ENCODE measurements at regions not wholly inside any gene's neighbourhood (a gene's known extent, or its start where the extent isn't known, plus 50 kb on each side); places are given as distances from the start of the nearest gene placed in this dataset.
"Not testable (repeated sequence)": the region's sequence is repeated elsewhere in the genome, so short reads cannot be mapped to it uniquely, and the experiment has no call there.

DNA sequence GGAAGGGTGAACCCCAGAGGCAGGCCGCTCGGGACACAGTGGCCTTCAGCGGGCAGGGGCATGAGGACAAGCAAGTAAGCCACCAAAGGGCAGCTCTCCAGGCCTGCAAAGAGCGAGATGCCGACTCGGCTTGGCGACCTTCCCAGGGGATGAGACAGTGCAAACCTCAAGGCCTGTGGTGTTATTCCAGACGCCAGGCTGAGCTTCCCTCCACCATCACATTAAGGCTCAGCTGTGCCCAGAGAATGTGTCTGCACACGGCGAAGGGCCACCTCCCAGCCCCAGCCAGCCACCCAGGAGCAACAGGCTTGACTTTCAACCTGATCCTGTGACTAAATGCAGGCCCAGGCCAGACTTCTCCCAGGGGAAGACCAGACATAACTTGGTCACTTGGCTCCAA lies 251.4 kb downstream of the SOX9 start:
- no peak for DNase-seq

- no peak for DNase-seq
These were observed 253.3 kb downstream of the SOX9 start for GRCh38 chr17:72373910-72374741.

DNA sequence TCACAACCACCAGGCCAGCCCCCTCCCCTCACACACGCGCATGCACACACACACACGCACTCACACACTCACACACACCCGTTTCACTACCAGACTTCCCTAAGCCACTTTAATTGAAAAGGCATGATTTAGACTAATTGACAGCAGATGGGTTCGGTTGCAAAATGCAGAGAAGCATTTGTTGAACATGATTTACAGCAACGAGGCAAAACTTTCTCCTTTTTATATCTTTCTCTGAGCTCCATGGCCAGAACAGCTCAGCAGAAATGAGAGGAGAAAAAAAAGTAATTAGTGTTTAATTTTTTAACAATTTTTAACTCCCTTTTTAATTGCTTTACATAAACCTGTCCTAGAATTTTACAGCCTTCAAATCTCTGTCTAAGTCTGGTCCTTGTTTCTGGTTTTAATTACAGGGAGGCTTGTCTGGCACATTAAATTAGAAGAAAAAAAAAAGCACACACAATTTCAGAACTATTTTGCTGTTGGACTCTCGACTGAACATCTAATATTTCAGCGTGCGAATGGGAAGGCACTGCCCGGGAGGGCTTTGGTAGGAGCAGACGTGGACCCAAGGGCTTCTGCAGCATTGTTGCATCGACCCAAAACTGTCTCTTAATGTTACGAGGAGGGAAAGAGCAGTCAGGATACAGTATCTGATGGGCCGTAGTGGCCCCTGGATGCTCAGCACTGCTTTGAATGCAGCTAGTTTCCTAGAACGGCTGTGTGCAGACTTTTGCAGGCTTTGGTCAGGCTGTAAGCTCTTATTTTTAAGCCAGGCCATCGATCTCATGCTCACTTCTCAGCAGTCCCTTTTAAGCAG lies 255.9 kb downstream of the SOX9 start:
- DNase-seq = no peak

DNA sequence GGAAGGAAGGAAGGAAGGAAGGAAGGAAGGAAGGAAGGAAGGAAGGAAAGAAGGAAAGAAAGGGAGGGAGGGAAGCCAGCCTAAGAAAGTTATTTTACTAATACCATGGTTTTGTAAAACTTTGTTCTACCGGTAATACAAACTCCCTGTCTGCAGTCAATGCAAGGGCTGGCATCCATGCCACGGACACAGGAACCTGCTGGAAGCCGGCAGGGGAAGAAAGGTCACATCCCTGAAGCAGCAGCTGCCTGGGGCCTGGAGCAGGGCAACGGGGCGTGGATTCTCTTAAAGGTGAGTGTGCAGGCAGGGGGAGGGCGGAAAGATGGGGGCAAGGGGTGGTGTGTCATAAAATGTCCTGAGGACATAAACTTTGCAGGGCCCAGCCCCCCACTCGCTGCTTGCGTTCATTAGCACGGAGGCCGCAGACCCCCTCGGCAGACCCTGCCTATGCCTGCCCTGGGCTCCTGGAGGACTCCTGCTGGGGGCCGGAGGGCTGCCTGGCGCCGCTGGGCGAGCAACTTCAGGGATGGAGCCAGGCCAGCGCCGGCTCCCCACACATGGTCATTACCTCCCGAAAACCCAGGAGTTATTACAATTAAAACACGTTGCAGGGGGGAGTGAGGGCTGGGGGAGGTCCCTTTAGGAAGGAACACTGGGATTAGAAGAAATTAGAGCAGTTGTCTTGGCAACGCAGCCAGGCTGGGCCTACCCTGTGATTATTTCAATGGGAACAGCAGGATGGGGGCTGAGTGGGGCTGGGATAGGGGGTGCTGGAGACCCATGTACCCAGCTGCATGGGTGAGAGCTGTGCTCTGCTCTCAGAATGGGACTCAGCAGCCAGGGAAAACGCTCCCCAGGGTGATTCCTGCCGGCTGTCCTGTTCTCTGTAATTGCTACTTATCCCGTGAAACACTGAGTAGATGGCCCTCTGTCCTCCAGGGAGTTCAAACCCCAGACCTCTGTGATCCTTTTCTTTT lies 257.9 kb downstream of the SOX9 start:
- DNase-seq = peak; percentile 89

GRCh38 chr17:72379516-72379915 lies 258.7 kb downstream of the SOX9 start:
- no peak for DNase-seq

DNA sequence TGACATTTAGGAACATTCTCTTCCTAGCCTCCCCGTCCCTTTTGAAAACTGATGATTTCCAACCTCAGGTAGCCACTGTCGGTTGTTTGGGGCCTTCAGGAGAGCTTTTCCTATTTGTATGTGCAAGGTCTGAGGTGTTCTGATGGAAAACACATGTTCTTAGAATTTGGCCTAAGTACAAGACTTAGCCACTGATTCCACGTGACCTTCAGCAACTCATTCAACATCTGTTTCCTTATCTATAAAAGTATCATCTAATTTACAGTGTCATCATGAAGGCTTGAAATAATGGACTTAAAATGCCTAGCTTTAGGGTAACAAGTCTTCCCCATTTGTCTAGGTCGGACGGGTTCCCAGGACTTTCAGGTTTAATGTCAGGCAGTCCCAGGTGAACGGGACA lies 259.3 kb downstream of the SOX9 start:
- no peak for DNase-seq

DNA sequence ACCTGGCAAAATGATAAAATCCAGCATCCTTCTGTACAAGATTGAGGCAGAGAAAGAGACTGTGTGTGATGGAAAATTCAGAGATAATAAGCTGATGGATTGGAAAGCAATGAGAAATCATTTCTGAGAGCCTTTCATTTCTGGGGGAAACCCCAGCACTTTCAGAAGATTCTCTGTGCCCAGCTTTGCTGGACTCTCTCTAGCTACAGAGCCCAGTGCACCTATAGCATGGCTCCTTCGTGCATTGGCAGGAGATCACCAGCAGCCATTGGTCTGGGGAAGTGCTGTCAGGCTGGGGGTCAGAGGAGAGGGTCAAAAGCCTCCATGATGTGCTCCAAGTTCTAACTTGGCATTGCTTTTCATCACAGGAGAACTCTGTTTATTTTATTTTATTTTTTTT lies 259.9 kb downstream of the SOX9 start:
- DNase-seq = no peak

GRCh38 chr17:72381597-72382397 lies 261.0 kb downstream of the SOX9 start:
- peak; percentile 74 for DNase-seq

- no peak for DNase-seq
These were observed 262.3 kb downstream of the SOX9 start for GRCh38 chr17:72382971-72383722.

GRCh38 chr17:72385475-72385874 lies 264.7 kb downstream of the SOX9 start:
- DNase-seq = no peak

- DNase-seq = not testable (repeated sequence)
These were observed 265.4 kb downstream of the SOX9 start for GRCh38 chr17:72386173-72386572.

GRCh38 chr17:72386619-72387237 lies 265.9 kb downstream of the SOX9 start:
- peak; percentile 67 for DNase-seq

- DNase-seq = no peak
These were observed 266.7 kb downstream of the SOX9 start for GRCh38 chr17:72387487-72387886.

GRCh38 chr17:72387969-72388368 lies 267.1 kb downstream of the SOX9 start:
- DNase-seq = no peak

DNA sequence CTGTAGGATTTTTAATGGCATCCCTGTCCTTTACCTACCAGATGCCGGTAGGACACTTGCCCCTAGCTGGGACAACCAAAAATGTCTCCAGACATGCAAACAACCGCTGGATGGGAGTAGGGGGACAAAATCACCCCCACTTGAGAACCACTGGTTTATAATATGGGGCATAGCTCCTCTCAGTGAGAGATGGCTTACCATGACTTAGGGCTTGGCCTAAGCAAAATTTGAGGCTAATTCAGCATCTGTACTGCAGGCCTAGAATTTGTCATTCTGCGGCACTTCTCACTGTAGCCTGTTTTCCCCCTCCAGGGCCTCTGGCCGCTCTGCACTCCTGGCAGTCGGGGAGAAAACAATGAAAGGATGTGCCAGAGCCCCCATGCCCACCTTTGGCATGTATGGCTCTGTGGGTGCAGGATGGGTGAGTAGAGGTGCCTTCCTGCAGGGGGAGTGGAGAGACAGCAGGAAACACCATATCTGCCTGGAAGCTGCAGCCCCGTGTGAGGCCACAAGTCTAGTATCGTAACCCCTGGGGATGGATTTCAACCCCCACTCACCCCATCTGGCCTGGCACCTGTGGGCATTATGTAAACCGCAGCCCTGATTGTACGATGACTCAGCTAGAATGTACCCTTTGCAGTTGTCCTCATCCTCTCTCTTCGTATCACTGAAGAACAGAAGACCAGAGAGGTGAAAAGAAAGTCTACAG lies 268.1 kb downstream of the SOX9 start:
- DNase-seq = no peak

DNA sequence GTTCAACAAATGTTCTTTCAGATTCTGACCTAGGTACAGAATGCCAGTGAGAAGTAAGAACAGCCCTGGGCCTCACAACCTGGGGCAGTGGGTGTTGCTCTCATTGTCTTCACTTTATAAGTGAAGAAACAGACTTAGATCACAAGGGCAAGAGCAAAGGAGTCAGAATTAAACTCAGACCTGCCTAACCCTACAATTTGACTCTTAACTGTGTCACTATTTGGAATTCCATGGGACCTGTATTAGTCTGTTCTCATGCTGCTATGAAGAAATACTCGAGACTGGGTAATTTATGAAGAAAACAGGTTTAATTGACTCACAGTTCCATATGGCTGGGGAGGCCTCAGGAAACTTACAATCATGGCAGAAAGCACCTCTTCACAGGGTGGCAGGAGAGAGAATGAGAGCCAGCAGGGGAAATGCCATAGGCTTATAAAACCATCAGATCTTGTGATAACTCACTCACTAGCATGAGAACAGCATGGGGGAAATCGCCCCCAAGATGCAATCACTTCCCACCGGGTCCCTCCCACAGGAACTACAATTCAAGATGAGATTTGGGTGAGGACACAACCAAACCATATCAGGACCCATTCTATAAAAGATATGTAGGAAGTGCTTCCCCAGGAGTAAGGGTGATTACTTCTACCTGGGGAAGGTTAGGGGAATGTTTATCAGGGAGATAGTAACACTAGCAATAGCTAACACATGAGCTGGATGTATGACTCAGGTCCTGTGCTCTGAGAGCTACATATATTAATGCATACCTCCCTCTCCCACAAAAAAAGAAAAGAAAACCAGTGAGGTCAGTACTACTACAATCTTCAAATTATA lies 270.1 kb downstream of the SOX9 start:
- DNase-seq = no peak

DNA sequence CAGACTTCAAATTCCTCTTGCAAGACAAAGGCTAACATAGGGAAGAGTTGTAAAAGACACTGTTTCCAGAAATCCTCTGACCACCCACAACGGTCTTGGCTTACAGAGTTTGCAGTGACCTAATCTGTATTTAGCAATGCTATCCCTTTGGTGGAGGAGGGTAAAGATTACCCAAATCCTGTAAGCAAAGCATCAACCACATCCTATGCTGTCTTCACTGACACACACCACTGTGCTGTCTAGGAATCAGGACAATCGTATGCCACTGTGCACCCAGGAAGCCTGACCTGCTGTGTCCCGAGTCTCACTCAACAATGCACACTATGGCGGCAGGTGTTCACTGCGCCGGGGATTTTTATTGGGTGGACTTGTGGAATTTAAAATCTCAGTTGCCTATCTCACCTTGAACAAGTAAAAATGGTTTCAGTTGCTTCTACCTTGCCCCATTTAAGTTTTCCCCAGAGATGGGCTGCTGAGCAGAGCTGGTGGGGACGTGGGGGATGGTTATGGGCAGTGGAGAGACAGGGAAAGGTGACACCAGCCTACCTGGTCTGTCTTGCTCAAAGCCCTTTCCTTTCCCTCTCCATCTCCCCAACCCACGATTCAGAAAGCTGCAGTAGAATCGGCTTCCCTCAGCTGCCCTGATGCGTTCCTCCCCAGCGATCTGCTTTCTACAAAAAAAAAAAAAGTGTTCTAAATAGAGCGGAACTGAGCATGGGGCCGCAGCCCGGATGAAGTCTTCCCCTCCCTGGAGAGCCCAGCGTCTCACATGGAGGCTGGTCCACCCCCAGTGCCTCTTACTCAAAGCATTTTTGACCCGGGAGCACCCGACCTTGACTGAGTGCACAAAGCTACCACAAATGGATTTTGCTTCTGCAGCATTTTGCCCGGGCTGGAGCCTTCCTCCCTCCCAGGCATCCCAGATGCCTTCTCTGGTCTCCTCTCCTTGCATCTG lies 271.5 kb downstream of the SOX9 start:
- DNase-seq = no peak

DNA sequence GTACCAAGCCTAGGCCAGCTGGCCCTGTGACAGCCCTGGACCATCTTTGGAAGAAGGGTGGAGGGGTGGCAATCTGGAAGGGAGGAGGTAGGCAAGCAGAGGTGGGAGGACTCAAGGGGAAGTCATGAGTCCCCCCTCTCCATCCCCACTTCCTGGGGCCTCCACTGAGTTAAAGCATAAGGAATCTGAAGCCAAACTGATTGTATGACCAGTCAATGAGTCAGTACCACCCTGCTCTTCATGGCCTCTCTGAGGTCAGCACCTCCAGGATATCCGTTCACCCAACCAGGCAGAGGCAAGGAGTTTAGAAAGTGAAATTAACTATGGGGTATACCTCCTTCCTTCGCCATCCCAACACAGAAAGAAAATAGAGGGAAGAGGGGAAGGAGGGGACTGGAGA lies 272.7 kb downstream of the SOX9 start:
- no peak for DNase-seq
